ENCODE measurements at regions not wholly inside any gene's neighbourhood (a gene's known extent, or its start where the extent isn't known, plus 50 kb on each side); places are given as distances from the start of the nearest gene placed in this dataset.

- TF ChIP-seq POLR2A (IDR thresholded peaks at IDR 0.05; ENCODE audit: extremely low read depth, insufficient read length) (no peak), MYC (IDR thresholded peaks at IDR 0.05; ENCODE audit: low read depth, low read length) (no peak)
- TF ChIP-seq, protein P1, sequence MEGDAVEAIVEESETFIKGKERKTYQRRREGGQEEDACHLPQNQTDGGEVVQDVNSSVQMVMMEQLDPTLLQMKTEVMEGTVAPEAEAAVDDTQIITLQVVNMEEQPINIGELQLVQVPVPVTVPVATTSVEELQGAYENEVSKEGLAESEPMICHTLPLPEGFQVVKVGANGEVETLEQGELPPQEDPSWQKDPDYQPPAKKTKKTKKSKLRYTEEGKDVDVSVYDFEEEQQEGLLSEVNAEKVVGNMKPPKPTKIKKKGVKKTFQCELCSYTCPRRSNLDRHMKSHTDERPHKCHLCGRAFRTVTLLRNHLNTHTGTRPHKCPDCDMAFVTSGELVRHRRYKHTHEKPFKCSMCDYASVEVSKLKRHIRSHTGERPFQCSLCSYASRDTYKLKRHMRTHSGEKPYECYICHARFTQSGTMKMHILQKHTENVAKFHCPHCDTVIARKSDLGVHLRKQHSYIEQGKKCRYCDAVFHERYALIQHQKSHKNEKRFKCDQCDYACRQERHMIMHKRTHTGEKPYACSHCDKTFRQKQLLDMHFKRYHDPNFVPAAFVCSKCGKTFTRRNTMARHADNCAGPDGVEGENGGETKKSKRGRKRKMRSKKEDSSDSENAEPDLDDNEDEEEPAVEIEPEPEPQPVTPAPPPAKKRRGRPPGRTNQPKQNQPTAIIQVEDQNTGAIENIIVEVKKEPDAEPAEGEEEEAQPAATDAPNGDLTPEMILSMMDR (IDR thresholded peaks at IDR 0.05; ENCODE audit: low read depth, low read length), result no peak
- TF ChIP-seq, protein P2, sequence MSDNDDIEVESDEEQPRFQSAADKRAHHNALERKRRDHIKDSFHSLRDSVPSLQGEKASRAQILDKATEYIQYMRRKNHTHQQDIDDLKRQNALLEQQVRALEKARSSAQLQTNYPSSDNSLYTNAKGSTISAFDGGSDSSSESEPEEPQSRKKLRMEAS (IDR thresholded peaks at IDR 0.05; ENCODE audit: low read depth, low read length), result no peak
Observed at GRCh38 chr10:3282674-3283017, 110.1 kb upstream of the PITRM1 start.
